NCI-H526 (cell line): ENCODE measurements at regions not wholly inside any gene's neighbourhood (a gene's known extent, or its start where the extent isn't known, plus 50 kb on each side); places are given as distances from the start of the nearest gene placed in this dataset.
"Not testable (repeated sequence)": the region's sequence is repeated elsewhere in the genome, so short reads cannot be mapped to it uniquely, and the experiment has no call there.

Experiments
- DNase-seq, 2 experiments: peaks; one replicate each; lab custom pipeline; 2025; lab: John Stamatoyannopoulos, UW

DNA sequence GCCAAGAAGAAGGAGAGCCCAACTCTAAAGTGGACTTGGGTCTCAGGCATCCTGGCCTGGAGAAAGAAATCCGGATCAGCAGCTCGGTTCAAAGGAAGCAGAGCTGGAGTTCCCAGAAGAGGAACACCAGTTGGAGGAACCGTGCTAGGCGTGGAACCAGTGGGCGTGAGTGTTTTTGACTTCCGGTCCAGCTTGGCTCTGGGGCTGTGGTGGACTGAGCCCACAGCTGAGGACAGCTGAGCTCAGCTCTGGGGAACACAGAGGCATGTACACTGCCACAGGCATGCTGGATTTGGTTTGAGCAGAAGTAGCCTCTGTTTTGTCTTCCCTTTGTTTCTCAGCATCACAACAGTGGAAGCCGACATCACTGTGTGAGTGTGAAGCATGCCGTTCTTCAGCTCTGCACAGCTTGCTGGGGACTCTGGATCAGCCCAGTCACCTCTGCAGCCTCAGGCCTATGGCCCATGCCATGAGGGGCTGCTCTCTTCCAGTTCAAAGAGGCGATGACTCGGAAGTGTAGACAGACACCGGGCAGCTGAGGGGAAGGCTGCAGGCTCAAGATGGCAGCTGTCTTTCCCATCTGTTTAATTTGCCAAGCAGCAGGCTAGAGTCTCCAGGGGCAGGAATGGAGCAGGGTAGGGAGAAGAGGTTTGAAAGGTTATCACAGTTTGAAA, 185.8 kb upstream of the UBE3A start:
- no peak for DNase-seq

DNA sequence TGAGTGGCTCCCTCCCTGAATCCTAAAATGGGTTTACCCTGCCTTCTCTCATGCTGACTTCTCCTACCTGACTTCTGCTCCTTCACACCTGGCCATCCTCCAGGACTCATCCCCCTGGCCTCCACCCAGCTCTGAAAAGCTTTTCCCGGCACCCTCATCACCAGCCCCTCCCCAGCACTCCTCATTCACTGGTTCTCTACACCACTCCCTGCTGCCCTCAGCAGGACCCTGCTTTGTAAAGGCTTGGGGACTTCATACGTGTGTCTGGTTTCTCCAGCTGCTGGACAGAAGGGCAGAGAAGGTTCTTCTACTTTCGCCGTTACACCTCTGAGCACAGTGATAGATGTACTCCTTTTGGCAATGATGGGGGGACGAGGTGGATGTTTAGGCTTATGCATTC, 184.9 kb upstream of the UBE3A start:
- no peak for DNase-seq

DNA sequence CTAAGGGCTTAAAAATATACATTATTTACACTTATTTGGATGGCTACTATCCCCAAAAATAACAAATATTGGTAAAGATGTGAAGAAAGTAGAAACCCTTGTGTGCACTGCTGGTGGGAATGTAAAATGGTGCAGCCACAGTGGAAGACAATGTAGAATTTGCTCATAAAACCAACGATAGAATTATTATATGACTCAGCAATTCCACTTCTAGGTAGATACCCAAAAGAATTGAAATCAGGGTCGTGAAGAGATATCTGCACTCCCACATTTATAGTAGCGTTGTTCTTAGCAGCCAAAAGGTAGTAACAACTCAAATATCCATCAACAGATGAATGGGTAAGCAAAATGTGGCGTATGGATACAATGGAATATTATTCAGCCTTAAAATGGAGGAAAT, 181.6 kb upstream of the UBE3A start:
- no peak for DNase-seq

DNA sequence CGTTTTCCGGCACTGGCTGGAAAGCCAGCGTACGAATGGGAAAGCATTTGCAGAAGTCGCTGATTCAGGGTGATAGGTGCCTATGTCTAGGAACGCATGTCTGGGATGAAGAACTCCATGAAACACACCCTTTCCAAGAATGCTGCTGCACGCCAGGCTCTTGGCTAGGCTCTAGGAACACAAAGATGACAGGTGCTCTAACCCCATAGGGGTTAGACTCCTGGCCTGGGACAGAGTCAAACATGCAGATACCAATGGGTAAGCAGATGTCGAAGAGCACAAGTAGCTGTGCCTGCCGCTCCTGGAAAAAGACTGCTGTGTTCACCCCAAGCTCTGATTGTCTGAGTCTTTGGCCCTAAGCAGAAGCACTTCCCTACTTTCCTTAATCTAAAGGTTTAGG, 180.9 kb upstream of the UBE3A start:
- no peak for DNase-seq

DNA sequence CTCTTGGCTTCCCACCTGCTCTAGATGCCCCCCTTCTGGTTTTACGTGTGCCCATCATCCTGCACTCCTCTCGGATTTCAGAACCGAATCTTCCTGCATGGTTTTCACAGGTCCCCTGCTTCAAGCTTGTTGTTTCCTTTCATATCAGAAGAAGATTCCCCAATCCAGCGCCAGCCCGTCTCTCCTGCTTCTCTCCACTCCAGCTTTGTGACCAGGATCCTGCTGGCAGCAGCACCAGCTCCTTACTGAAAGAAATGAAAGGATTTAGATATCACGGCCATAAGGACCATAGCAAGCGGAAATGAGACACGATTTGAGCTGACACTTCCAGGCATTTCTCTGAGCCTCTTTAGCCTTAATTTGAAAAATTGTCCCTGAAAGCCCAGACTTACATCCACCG, 180.3 kb upstream of the UBE3A start:
- DNase-seq, result no peak

DNA sequence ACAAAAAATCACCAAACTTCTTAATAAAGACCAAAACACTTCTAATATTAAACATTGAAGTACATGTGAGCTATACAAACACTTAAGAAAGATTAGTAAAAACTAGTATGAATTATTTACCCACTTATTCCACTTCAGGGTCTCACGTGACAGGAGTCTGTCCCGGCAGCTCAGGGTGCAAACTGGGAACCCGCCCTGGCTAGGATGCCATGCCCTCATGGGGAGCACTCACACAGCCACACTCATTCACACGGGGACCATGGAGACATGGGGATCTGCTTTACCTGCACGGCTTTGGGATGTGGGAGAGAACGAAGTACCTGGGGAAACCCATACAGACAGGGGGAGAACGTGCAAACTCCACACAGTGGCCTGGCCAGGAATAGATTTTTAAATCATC, 179.3 kb upstream of the UBE3A start:
- no peak for DNase-seq

DNA sequence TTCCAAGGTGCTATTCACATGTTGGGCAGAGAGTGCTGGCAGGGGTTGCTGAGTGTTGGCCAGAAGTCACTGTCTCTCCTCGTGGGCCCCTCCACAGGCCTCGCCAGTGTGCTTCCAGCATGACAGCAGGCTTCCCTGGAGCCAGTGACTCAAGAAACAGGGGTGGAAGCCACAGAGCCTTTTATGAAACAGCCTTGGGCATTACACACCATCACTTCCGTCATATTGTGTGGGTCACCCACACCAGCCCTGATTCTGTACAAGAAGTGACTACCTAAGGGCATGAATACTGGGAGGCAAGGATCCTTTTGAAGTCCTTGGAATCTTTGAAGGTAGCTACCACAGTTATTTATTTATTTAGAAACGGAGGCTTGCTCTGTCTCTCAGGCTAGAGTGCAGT, 177.6 kb upstream of the UBE3A start:
- no peak for DNase-seq

DNA sequence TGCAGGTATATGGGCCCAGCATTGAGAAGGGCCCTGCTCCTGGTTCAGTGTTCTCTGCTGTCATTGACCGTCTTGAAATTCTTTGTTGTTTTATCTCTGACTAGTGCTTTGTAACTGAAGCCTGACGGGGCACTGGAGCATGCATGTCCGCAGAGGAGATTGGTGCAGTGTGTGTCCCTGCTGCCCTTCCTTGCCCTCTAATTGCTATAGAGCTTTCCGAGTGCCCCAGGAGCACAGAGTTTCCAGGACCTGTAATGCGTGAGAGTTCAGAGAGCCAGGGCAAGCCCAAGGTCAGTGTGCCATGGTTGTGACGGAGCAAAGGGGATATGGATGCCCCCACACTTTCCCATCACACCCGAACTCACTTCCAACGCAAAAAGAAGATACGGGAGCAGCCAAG, 174.3 kb upstream of the UBE3A start:
- no peak for DNase-seq

DNA sequence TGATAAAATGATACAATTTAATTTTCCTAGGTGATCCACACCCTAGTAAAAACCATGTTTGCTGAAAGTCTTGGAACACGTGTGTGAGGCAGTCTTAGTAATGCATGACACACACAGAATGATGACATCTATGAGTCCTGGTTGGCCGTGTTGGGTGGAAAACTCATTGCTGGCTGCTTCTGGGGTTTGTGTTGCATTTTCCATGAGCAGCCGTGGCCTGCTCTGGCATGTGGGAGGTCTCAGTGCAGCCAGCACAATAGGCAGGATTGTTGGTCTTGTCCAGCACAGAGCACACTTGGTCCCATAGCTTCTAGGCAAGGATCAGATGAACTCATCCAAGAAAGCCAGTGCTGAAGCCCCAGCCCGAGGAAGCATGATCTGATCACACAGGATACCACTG, 172.8 kb upstream of the UBE3A start:
- DNase-seq, result no peak

DNA sequence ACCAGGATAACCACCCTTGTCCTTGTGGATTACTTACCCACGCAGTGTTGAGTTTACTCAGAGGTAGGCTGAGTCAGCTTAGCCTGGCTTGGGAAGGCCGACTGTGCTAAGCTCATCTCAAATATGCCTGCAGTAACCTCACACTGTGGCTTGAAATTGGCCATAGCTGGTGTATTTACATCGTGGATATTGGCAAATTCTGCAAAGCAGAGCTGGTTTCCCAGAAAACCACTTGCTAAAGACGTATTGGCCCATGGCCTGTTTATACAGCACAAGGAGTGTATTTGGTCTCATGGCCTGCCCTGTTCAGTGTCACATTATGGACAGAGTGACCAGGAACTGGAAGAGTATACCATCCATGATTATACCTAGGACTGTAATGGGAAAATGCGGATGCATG, 170.5 kb upstream of the UBE3A start:
- DNase-seq, result no peak

DNA sequence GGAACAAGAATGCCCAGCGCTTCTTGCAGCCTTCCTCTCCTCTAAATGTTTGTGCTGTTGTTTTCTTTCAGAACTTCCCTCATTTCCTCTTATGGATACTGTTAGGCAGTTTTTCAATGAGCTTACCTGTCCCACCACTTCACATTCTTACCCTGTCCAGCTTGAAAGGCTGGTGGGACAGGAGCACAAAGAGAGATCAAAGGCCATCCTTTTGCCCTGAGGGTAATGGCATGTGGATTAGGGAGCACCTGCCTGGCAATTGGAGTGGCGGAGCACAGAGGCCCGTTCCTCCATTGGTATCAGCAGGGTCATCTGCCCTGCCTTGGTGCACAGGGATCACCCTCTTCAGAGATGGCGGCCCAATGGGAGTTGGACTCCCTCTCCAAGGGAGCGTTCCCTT, 170.1 kb upstream of the UBE3A start:
- DNase-seq, result no peak

DNA sequence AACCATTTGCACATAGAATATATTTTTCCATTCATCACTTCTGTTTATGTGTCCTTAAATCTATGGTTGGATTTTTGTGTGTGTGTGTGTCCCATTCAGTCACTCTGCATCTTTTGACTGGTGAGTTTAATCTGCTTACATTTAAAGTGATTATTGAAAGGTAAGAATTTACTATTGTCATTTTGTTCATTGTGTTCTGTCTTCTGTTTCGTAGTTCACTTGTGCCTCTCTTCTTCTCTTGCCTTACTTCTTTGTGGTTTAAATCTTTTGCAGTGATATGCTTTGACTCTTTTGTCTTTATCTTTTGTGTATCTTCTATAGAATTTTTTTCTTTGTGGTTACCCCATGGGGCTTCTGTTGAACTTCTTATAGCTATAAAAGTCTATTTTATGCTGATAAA, 166.3 kb upstream of the UBE3A start:
- DNase-seq, result no peak

DNA sequence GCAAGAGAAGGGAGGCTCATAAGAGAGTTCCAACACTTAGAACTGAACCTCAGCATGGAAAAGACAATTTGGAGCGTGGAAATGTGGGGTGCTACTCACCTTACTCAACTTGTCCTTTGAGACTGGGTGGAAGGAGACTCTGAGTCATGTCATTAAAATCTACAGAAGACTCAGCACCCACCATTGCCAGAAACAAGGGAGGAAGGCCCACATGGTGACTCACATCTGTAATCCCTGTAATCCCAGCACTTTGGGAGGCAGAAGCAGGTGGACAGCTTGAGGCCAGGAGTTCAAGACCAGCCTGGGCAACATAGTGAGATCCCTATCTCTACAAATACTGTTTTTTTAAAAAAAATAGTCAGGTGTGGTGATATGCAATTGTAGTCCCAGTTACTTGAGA, 161.9 kb upstream of the UBE3A start:
- DNase-seq, result no peak

DNA sequence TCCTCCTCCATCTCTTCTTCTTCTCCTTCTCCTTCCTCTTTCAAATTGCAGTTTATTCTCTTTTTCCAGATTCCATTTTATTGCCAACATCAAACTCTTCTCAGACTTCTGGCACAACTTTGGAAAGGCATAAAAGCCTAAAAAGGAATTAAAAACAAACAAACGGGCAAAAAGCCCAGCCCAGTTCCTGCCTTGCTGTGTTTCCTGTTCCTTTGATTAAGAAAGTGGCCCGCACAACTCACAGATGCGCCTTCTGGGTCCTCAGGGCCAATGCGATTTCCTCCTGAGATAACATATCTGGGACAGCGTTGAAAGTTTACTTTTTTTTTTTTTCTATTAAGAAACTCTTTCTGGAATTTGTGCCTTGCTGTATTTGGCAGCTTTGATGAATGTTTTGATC, 158.7 kb upstream of the UBE3A start:
- DNase-seq, result no peak

DNA sequence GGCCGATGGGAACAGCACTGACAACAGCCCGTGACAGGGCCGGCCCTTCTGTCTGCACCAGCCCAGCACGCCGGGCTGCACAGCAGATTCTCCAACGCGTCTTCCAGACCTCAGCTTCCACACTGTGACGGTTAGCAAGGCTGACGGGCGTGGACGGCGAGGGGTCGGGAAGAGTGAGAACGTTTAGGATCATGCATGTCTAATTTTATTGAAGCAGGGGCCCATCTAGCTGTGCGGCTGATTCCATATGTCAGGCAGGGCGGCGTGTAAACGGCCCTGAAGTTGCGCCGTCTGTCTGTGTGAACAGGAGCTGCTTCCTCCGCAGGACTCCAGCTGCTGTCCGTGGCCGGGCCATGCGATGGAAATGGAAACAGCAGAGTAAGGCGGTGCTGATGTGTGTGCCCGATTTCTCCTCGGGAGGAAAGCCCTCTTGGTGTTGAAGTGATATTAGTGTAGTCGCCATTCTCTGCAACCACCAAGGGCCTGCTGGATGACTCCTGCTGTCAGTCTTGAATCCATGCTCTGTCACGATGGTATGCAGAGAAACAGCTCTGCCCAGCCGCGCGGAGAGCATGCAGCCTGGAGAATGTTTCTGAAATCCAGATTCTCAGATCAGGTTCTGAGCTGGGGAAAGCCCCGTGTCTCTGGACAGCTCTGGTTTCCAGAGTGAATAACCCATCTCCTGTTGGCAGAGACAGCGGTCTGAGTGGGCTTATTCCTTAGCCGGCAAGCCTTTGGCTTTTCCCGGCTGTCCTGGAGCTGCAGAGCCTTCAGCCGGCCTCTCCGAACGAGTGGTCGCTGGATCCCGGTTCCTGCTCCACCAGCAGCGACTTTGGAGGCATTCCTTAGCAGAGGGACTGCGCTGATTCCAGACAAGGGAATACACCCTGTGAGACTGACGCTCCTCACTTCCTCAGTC, 158.1 kb upstream of the UBE3A start:
- no peak for DNase-seq

DNA sequence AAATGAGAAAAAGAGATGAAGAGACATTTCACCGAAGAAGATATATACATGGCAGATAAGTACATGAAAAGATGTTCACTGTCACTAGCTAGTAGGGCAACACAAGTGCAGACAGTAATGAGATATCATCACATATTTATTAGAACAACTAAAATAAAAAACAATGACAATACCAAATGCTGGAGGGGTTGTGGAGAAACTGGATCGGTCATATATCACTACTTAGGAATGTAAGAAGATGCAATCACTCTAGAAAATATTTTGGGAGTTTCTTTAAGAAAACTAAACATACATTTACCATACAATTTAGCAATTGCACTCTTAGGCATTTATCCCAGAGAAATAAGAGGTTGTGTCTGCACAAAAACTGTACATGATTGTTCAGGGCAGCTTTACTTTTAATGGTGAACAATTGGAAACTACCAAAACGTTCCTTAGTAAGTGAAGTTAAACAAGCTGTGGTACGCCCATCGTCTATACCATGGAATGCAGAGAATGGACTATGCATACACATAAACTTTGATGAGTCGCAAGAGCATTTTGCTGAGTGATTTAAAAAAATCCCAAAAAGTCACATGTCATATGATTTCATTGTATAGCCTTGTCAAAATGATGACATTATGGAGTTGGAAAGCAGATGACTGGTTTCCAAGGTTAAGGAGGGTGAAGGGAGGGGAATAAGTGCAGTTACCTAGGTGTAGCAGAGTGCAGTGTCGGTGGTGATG, 149.0 kb upstream of the UBE3A start:
- DNase-seq, result no peak

DNA sequence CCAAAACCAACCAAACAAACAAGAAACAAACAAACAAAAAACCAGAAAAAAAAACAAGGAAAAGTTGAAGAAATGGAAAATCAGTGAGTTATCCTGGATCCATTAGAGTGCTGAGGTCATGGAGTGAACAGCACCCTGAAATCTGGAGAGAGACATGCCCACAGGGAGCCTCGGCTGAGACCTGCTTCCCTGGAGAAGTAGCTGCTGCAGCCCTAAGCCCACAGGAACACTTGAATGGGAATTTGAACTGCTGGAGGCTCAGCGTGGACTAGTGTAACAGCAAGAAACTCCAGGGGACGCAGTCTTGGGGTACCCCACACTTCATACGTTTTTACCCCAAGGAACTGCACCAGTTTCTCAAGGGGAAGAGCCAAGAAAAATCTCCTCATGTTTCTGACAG, 144.1 kb upstream of the UBE3A start:
- no peak for DNase-seq

DNA sequence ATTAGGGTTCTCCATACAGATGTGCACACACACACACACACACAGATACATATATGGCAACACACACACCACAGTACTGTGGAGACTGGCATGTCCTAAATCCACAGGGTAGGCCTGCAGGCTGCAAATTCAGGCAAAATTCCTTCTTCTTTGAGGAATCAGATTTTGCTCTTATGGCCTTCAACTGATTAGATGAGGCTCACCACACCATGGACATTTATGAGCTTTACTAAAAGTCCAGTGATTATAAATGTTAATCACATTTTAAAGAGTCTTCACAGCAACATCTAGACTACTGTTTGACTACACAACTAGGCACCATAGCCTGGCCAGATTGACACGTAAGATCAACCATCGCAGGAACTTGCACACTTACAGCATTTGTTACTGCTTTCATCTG, 140.3 kb upstream of the UBE3A start:
- DNase-seq, result no peak

DNA sequence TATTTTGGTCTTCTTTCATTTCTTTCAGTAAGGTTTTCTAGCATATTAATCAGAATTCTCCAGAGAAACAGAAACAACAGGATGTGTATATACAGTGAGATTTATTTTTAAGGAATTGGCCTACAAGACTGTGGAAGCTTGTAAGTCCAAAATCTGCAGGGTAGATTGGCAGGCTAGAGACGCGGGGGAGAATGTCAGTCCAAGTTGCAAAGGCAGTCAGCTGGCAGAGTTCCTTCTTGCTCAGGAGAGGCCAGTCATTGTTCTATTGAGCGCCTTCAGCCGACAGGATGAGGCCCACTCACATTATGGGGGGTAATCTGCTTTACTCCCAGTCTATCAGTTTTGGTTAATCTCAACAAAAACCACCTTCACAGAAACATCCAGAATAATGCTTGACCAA, 133.4 kb upstream of the UBE3A start:
- DNase-seq, result no peak

DNA sequence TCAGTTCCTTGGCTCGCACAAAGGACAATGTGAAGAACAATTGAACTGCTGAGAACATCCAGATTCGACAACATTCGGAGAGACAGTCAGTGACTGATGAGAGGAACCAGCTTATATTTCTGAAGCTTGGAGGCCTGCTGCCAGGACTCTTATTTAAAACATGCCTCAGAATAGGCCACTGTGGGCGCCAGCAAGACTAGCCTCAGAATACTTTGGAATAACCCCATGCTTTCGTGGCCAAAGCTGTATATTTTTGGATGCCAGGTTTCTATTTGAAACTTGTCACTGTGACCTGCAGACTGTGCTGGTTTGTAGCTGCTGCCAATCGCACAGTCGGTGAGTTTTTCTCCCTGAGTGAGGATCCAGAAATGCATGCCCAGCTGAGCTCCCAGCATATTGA, 129.9 kb upstream of the UBE3A start:
- no peak for DNase-seq

DNA sequence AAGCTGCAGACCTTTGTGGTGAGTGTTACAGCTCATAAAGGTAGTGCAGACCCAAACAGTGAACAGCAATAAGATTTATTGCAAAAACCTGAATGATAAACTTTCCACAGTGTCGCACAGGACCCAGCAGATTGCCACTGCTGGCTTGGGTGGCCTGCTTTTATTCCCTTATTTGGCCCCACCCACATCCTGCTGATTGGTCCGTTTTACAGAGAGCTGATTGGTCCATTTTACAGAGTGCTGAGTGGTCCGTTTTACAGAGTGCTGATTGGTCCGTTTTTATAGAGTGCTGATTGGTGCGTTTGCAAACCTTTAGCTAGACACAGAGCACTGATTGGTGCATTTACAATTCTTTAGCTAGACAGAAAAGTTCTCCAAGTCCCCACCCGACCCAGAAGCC, 127.7 kb upstream of the UBE3A start:
- not testable (repeated sequence) for DNase-seq

DNA sequence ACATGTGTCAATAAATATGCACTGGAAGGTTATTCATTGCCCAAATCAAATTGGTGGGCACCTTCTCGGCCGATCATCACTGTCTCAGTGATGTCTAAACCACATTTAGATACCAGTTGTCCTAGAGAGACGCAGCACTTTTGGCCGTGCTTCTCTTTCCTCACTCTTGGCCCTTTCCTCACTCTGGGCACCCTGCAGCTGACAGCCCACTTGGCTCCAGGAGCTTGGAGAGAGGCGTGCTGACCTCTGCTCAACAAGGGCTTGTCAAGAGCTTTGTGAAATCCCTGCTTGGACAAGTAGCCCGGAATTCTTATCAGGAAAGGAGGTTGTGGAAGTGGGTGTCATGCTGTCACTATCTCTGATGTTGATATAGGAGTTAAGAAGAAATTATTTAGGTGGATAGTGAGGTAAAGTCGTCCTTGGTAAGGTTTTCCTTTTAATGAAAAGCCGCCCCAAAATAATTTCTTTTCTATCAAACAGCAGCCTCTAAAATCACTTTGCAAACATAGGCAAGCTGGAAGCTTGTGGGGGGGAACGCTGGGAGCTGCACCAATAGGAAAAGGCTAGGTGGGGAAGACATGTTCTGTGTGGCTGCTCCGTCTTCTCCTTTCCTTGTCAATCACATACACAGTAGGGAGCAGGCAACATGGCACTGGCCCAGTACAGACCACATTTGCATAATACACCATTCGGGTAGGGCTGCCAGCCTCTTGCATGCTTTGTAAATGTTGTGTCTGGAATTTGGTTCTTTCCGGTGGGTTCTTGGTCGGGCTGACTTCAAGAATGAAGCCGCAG, 126.8 kb upstream of the UBE3A start:
- DNase-seq, result no peak
